NOMO-1 treated with dmso at 0.1 percent for 144 hours (cell line): ENCODE measurements at regions not wholly inside any gene's neighbourhood (a gene's known extent, or its start where the extent isn't known, plus 50 kb on each side); places are given as distances from the start of the nearest gene placed in this dataset.
A peak's percentile ranks its signal among the peaks of the same experiment; 100 is the strongest.

Source experiments
- DNase-seq: peaks from one replicate; lab custom pipeline; 2025; ENCODE audit not compliant: unreplicated experiment; lab: John Stamatoyannopoulos, UW

- DNase-seq, result no peak
Measured at GRCh38 chr15:81492969-81493645, 119.1 kb upstream of the TMC3 start.

- DNase-seq, result no peak
Measured at GRCh38 chr15:81492331-81492968, 118.4 kb upstream of the TMC3 start.

GRCh38 chr15:81491414-81492096 lies 117.5 kb upstream of the TMC3 start:
- DNase-seq, result no peak

- DNase-seq, result no peak
Measured at GRCh38 chr15:81485806-81486205, 111.8 kb upstream of the TMC3 start.

- no peak for DNase-seq
Measured at GRCh38 chr15:81484086-81484955, 110.3 kb upstream of the TMC3 start.

- DNase-seq, result no peak
Measured at GRCh38 chr15:81483496-81483895, 109.5 kb upstream of the TMC3 start.

- no peak for DNase-seq
Measured at GRCh38 chr15:81481346-81481745, 107.3 kb upstream of the TMC3 start.

- peak; percentile 18 for DNase-seq
Measured at GRCh38 chr15:81480645-81481053, 106.6 kb upstream of the TMC3 start.

- no peak for DNase-seq
Measured at GRCh38 chr15:81478354-81478753, 104.3 kb upstream of the TMC3 start.

- DNase-seq, result no peak
Measured at GRCh38 chr15:81475926-81476325, 101.9 kb upstream of the TMC3 start.

GRCh38 chr15:81475471-81475870 lies 101.5 kb upstream of the TMC3 start:
- DNase-seq, result no peak

- DNase-seq, result no peak
Measured at GRCh38 chr15:81473946-81474345, 99.9 kb upstream of the TMC3 start.

- DNase-seq, result no peak
Measured at GRCh38 chr15:81473177-81473576, 99.2 kb upstream of the TMC3 start.

GRCh38 chr15:81471151-81471550 lies 97.1 kb upstream of the TMC3 start:
- no peak for DNase-seq

GRCh38 chr15:81469154-81469553 lies 95.1 kb upstream of the TMC3 start:
- no peak for DNase-seq

- DNase-seq, result no peak
Measured at GRCh38 chr15:81466741-81467140, 92.7 kb upstream of the TMC3 start.

GRCh38 chr15:81454024-81454423 lies 80.0 kb upstream of the TMC3 start:
- DNase-seq, result no peak

GRCh38 chr15:81450721-81451120 lies 76.7 kb upstream of the TMC3 start:
- DNase-seq, result no peak

GRCh38 chr15:81449836-81450474 lies 75.9 kb upstream of the TMC3 start:
- DNase-seq, result no peak

GRCh38 chr15:81443040-81443820 lies 69.2 kb upstream of the TMC3 start:
- DNase-seq, result no peak
